Erythroblast (primary cell): ENCODE measurements at regions not wholly inside any gene's neighbourhood (a gene's known extent, or its start where the extent isn't known, plus 50 kb on each side); places are given as distances from the start of the nearest gene placed in this dataset.

Source experiments
- GATA1 ChIP-seq: IDR thresholded peaks from 2 replicates; pipeline ENCODE4 v1.6.1; 2011; ENCODE audit warnings: low read depth, mild to moderate bottlenecking, control low read depth, low read length, moderate library complexity
- POLR2A ChIP-seq: IDR thresholded peaks from 2 replicates; pipeline ENCODE4 v1.6.1; 2011; ENCODE audit warnings: mild to moderate bottlenecking, low read length

DNA sequence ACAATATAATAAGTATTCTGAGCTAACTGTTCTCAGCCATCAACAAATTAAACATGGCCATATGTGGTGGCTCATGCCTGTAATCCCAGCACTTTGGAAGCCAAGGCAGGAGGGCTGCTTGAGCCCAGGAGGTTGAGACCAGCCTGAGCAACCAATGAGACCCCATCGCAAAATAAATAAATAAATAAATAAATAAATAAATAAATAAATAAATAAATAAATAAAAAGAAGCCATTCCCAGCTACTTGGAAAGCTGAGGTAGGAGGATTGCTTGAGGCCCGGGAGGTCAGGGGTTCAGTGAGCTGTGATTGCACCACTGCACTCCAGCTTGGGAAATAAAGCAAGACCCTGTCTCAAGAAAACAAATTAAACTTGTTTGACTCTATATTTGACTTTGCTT is 1256.4 kb downstream of the EFNA5 start:
- no peak for TF ChIP-seq POLR2A
- no peak for TF ChIP-seq GATA1
